ENCODE measurements at regions not wholly inside any gene's neighbourhood (a gene's known extent, or its start where the extent isn't known, plus 50 kb on each side); places are given as distances from the start of the nearest gene placed in this dataset.

- H3K79me2 ChIP-seq (ENCODE audit: insufficient read depth, low read length) = no peaks in the 10 kb centered on the region
- no peak overlapping the region for H3K9ac ChIP-seq (ENCODE audit: low read length)
- H2AFZ ChIP-seq (ENCODE audit: low read length) = no peak overlapping the region
- no peaks in the 10 kb centered on the region for H3K36me3 ChIP-seq (ENCODE audit: insufficient read depth, low read length)
- no peak overlapping the region for H3K27ac ChIP-seq (ENCODE audit: low read depth, low read length, poor library complexity, severe bottlenecking)
- no peaks in the 10 kb centered on the region for H3F3A ChIP-seq (ENCODE audit: insufficient read depth, low read length)
- H3K27me3 ChIP-seq (ENCODE audit: insufficient read depth, low read length) = no peaks in the 10 kb centered on the region
- H3K4me2 ChIP-seq (ENCODE audit: low read length) = no peak overlapping the region
- no peaks in the 10 kb centered on the region for H3K4me1 ChIP-seq (ENCODE audit: insufficient read depth, low read length, severe bottlenecking)
- no peaks in the 10 kb centered on the region for H4K20me1 ChIP-seq (ENCODE audit: insufficient read depth, low read length)
- no peaks in the 10 kb centered on the region for H3K9me3 ChIP-seq (ENCODE audit: low read length)
- no peak overlapping the region for H3K4me3 ChIP-seq (ENCODE audit: low read depth, low read length, poor library complexity, severe bottlenecking)
- TF ChIP-seq CTCF (IDR thresholded peaks at IDR 0.05; ENCODE audit: low read length) (no peak), EZH2 (IDR thresholded peaks at IDR 0.05; ENCODE audit: borderline replicate concordance, low read length) (no peak)
- no peaks in the 10 kb centered on the region for H3K9me2 ChIP-seq (ENCODE audit: low read depth, low read length)
Measured at GRCh38 chr1:90370686-90371447, 346.2 kb downstream of the BARHL2 start.

DNA sequence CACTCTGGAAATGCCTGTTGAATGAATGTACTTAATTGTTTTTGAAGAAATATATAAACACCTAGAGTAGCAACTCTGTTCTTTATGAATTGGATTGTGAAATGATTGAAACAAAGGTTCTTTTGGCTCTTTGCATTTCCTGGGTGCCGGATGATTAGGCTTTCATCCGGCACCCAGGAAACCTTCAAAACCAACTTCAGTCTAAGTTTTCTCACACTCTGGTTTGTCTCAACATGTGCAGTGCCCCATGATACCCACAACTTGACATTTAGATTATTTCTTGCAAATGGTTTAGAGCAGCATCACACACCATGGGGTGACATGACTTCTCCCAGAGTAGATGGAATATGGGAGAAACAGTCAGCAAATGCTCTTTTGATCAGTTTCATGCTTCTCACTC is 354.9 kb downstream of the BARHL2 start:
- Histone ChIP-seq H3K79me2 (ENCODE audit: insufficient read depth, low read length) (no peaks in the 10 kb centered on the region), H3K4me2 (ENCODE audit: low read length) (no peak overlapping the region), H3K9me3 (ENCODE audit: low read length) (no peaks in the 10 kb centered on the region), H3K9me2 (ENCODE audit: low read depth, low read length) (no peaks in the 10 kb centered on the region), H3K4me1 (ENCODE audit: insufficient read depth, low read length, severe bottlenecking) (no peaks in the 10 kb centered on the region), H3K27ac (ENCODE audit: low read depth, low read length, poor library complexity, severe bottlenecking) (no peak overlapping the region), H3K9ac (ENCODE audit: low read length) (no peak overlapping the region), H3K27me3 (ENCODE audit: insufficient read depth, low read length) (0 out of 2 replicates have a peak, but pooled peaks cover 3% of the 10 kb centered on the region), H3F3A (ENCODE audit: insufficient read depth, low read length) (no peaks in the 10 kb centered on the region), H4K20me1 (ENCODE audit: insufficient read depth, low read length) (no peaks in the 10 kb centered on the region), H3K36me3 (ENCODE audit: insufficient read depth, low read length) (no peaks in the 10 kb centered on the region), H3K4me3 (ENCODE audit: low read depth, low read length, poor library complexity, severe bottlenecking) (no peak overlapping the region), H2AFZ (ENCODE audit: low read length) (no peak overlapping the region)
- TF ChIP-seq EZH2 (IDR thresholded peaks at IDR 0.05; ENCODE audit: borderline replicate concordance, low read length) (no peak), CTCF (IDR thresholded peaks at IDR 0.05; ENCODE audit: low read length) (no peak)

- Histone ChIP-seq H3F3A (ENCODE audit: insufficient read depth, low read length) (no peaks in the 10 kb centered on the region), H3K9me3 (ENCODE audit: low read length) (no peaks in the 10 kb centered on the region), H3K27me3 (ENCODE audit: insufficient read depth, low read length) (0 out of 2 replicates have a peak, but pooled peaks cover 3% of the 10 kb centered on the region), H3K36me3 (ENCODE audit: insufficient read depth, low read length) (no peaks in the 10 kb centered on the region), H3K27ac (ENCODE audit: low read depth, low read length, poor library complexity, severe bottlenecking) (no peak overlapping the region), H3K9ac (ENCODE audit: low read length) (no peak overlapping the region), H3K4me1 (ENCODE audit: insufficient read depth, low read length, severe bottlenecking) (no peaks in the 10 kb centered on the region), H3K4me2 (ENCODE audit: low read length) (no peak overlapping the region), H3K9me2 (ENCODE audit: low read depth, low read length) (no peaks in the 10 kb centered on the region), H4K20me1 (ENCODE audit: insufficient read depth, low read length) (no peaks in the 10 kb centered on the region), H2AFZ (ENCODE audit: low read length) (no peak overlapping the region), H3K4me3 (ENCODE audit: low read depth, low read length, poor library complexity, severe bottlenecking) (no peak overlapping the region), H3K79me2 (ENCODE audit: insufficient read depth, low read length) (no peaks in the 10 kb centered on the region)
- TF ChIP-seq EZH2 (IDR thresholded peaks at IDR 0.05; ENCODE audit: borderline replicate concordance, low read length) (no peak), CTCF (IDR thresholded peaks at IDR 0.05; ENCODE audit: low read length) (no peak)
Measured at GRCh38 chr1:90361026-90361425, 356.1 kb downstream of the BARHL2 start.
